Keratinocyte (primary cell): ENCODE measurements at regions not wholly inside any gene's neighbourhood (a gene's known extent, or its start where the extent isn't known, plus 50 kb on each side); places are given as distances from the start of the nearest gene placed in this dataset.

Experiments used
- DNase-seq: peaks from one replicate; pipeline ENCODE4 v3.0.0-alpha.2; 2011; ENCODE audit warnings: low read depth, missing footprints, low spot score
- FAIRE-seq: peaks from 2 replicates; lab custom pipeline; 2011; peaks lifted over from hg19 to GRCh38; lab: Jason Lieb, UNC
- H2AFZ ChIP-seq: 2 replicates; pipeline ENCODE4 v1.6.0; 2012; ENCODE audit warnings: low read length, control low read depth, inconsistent platforms; ENCODE audit not compliant: control insufficient read depth
- H3K27ac ChIP-seq: 2 replicates; pipeline ENCODE4 v1.5.1; 2011; ENCODE audit warnings: low read length; ENCODE audit not compliant: control insufficient read depth, insufficient read depth
- H3K27me3 ChIP-seq: 3 replicates; pipeline ENCODE4 v1.6.0; 2011; ENCODE audit warnings: low read length; ENCODE audit not compliant: control insufficient read depth, insufficient read depth; ENCODE audit errors: extremely low read depth
- H3K36me3 ChIP-seq, 2 experiments: 2 replicates in 1 of 2; 3 replicates in 1 of 2; pipeline ENCODE4 v1.5.1; 2011; ENCODE audit warnings: low read length in 2 of 2, mild to moderate bottlenecking in 1 of 2; ENCODE audit not compliant: control insufficient read depth in 2 of 2, insufficient read depth in 2 of 2; ENCODE audit errors: extremely low read depth in 1 of 2
- H3K4me1 ChIP-seq: 3 replicates; pipeline ENCODE4 v1.5.1; 2011; ENCODE audit warnings: low read length; ENCODE audit not compliant: control insufficient read depth, insufficient read depth; ENCODE audit errors: extremely low read depth
- H3K4me2 ChIP-seq: 3 replicates; pipeline ENCODE4 v1.6.0; 2011; ENCODE audit warnings: low read depth, low read length; ENCODE audit not compliant: control insufficient read depth, insufficient read depth; ENCODE audit errors: extremely low read depth
- H3K4me3 ChIP-seq, 3 experiments: fragments of 200-600 bp in 1 of 3; sonication (generic) in 1 of 3; 2 replicates in 2 of 3; 3 replicates in 1 of 3; pipeline ENCODE4 v1.5.1; 2011 to 2016; ENCODE audit warnings: low read length in 3 of 3, mild to moderate bottlenecking in 3 of 3, control low read depth in 2 of 3, inconsistent platforms in 1 of 3, low read depth in 1 of 3, mixed read lengths in 1 of 3, mixed run types in 1 of 3, moderate library complexity in 1 of 3; ENCODE audit not compliant: control insufficient read depth in 2 of 3, insufficient read depth in 2 of 3; ENCODE audit errors: extremely low read depth in 1 of 3
- H3K79me2 ChIP-seq: 2 replicates; pipeline ENCODE4 v1.6.0; 2012; ENCODE audit warnings: low read length; ENCODE audit not compliant: control insufficient read depth, insufficient read depth
- H3K9ac ChIP-seq: 3 replicates; pipeline ENCODE4 v1.6.0; 2011; ENCODE audit warnings: low read length; ENCODE audit not compliant: control insufficient read depth, insufficient read depth; ENCODE audit errors: extremely low read depth
- H3K9me1 ChIP-seq: 3 replicates; pipeline ENCODE4 v1.6.0; 2011; ENCODE audit warnings: low read length; ENCODE audit not compliant: control insufficient read depth, insufficient read depth; ENCODE audit errors: extremely low read depth
- H3K9me3 ChIP-seq: 2 replicates; pipeline ENCODE4 v1.5.1; 2012; ENCODE audit warnings: low read depth, low read length; ENCODE audit not compliant: control insufficient read depth
- H4K20me1 ChIP-seq: 3 replicates; pipeline ENCODE4 v1.6.0; 2011; ENCODE audit warnings: low read length; ENCODE audit not compliant: control insufficient read depth, insufficient read depth; ENCODE audit errors: extremely low read depth
- CTCF ChIP-seq, 3 experiments: IDR thresholded peaks in 1 of 3; conservative IDR thresholded peaks in 1 of 3; optimal IDR thresholded peaks in 1 of 3; 2 replicates in 2 of 3; 3 replicates in 1 of 3; pipeline versions ENCODE3 to v1.5.1; 2011; ENCODE audit warnings: low read length in 3 of 3, mild to moderate bottlenecking in 3 of 3, moderate library complexity in 2 of 3, control low read depth in 1 of 3, inconsistent platforms in 1 of 3; ENCODE audit not compliant: insufficient read depth in 2 of 3; ENCODE audit errors: extremely low read depth in 1 of 3
- EZH2 ChIP-seq: IDR thresholded peaks from one replicate; pipeline ENCODE4 v1.6.1; 2012; ENCODE audit warnings: inconsistent platforms, mild to moderate bottlenecking, low read length, moderate library complexity
- dilution Hi-C: fragments of 300-500 bp; cut with MboI; formaldehyde crosslinking; loops from one replicate; pipeline ENCODE4 v1.7.0; 2020; ENCODE audit warnings: low sequenced_read_pairs; ENCODE audit not compliant: extremely low pct_ligation_motif_present

GRCh38 chr1:25019337-25020172 is 89.5 kb upstream of the RUNX3 start:
- no peak overlapping the region for H2AFZ ChIP-seq
- dilution Hi-C loops = no loop called here
- H3K4me2 ChIP-seq = no peak overlapping the region
- no peak overlapping the region for H3K27ac ChIP-seq
- TF ChIP-seq EZH2 = no peak
- TF ChIP-seq CTCF (optimal IDR thresholded peaks at IDR 0.05 in 1 of 3, IDR thresholded peaks at IDR 0.05 in 1 of 3, conservative IDR thresholded peaks at IDR 0.05 in 1 of 3; ENCODE audit: extremely low read depth in 1 of 3, insufficient read depth in 2 of 3, low read length in 3 of 3) = no peak
- FAIRE-seq (no peak), DNase-seq (no peak)
- H3K79me2 ChIP-seq = no peaks in the 10 kb centered on the region
- no peaks in the 10 kb centered on the region for H4K20me1 ChIP-seq
- no peaks in the 10 kb centered on the region for H3K27me3 ChIP-seq
- H3K4me3 ChIP-seq = no peak overlapping the region
- no peaks in the 10 kb centered on the region for H3K9me1 ChIP-seq
- no peaks in the 10 kb centered on the region for H3K36me3 ChIP-seq
- H3K4me1 ChIP-seq = peaks cover 9% of the 10 kb centered on the region
- H3K9me3 ChIP-seq = no peaks in the 10 kb centered on the region
- H3K9ac ChIP-seq = no peak overlapping the region

GRCh38 chr1:25018943-25019336 is 88.9 kb upstream of the RUNX3 start:
- Histone ChIP-seq H3K4me3 (no peak overlapping the region), H3K4me1 (peaks cover 9% of the 10 kb centered on the region), H3K79me2 (no peaks in the 10 kb centered on the region), H3K36me3 (no peaks in the 10 kb centered on the region), H3K27ac (no peak overlapping the region), H3K9me1 (no peaks in the 10 kb centered on the region), H2AFZ (no peak overlapping the region), H4K20me1 (no peaks in the 10 kb centered on the region), H3K4me2 (no peak overlapping the region), H3K9me3 (no peaks in the 10 kb centered on the region), H3K27me3 (no peaks in the 10 kb centered on the region), H3K9ac (no peak overlapping the region)
- FAIRE-seq (no peak), DNase-seq (no peak)
- dilution Hi-C loops = no loop called here
- TF ChIP-seq CTCF (optimal IDR thresholded peaks at IDR 0.05 in 1 of 3, IDR thresholded peaks at IDR 0.05 in 1 of 3, conservative IDR thresholded peaks at IDR 0.05 in 1 of 3; ENCODE audit: extremely low read depth in 1 of 3, insufficient read depth in 2 of 3, low read length in 3 of 3) (no peak), EZH2 (no peak)
